HepG2 (cell line): ENCODE measurements at regions not wholly inside any gene's neighbourhood (a gene's known extent, or its start where the extent isn't known, plus 50 kb on each side); places are given as distances from the start of the nearest gene placed in this dataset.

ENCODE experiments used
- ARHGAP35 ChIP-seq: sonication (generic); formaldehyde crosslinking; IDR thresholded peaks from 2 replicates; pipeline ENCODE4 v1.9.0; 2022; ENCODE audit warnings: mild to moderate bottlenecking, inconsistent platforms, moderate library complexity, missing genetic modification reagents, borderline replicate concordance
- CBX1 ChIP-seq: IDR thresholded peaks from one replicate; pipeline ENCODE4 v1.6.1; 2016; ENCODE audit warnings: antibody characterized with exemption, low read depth
- MZF1 ChIP-seq: sonication (generic); formaldehyde crosslinking; IDR thresholded peaks from 2 replicates; pipeline ENCODE4 v1.8.1; 2023; ENCODE audit warnings: mild to moderate bottlenecking, missing genetic modification reagents, borderline replicate concordance
- NPAS2 ChIP-seq: sonication (generic); formaldehyde crosslinking; IDR thresholded peaks from 2 replicates; pipeline ENCODE4 v1.8.0; 2022; ENCODE audit warnings: mild to moderate bottlenecking, missing genetic modification reagents, borderline replicate concordance
- NR2F6 ChIP-seq, 2 experiments: IDR thresholded peaks; 2 replicates each; pipeline ENCODE4 v1.6.1; 2016; ENCODE audit warnings: antibody characterized with exemption in 1 of 2, mild to moderate bottlenecking in 1 of 2
- TCF7 ChIP-seq: sonication (generic); IDR thresholded peaks from 2 replicates; pipeline ENCODE4 v1.6.1; 2016; ENCODE audit warnings: antibody characterized with exemption, low read depth
- ZNF30 ChIP-seq: sonication (generic); formaldehyde crosslinking; IDR thresholded peaks from 2 replicates; pipeline ENCODE4 v1.5.0; 2020; ENCODE audit warnings: mild to moderate bottlenecking, missing genetic modification reagents
- ZNF550 ChIP-seq: sonication (generic); formaldehyde crosslinking; IDR thresholded peaks from 2 replicates; pipeline ENCODE4 v1.4.0; 2020; ENCODE audit warnings: mild to moderate bottlenecking, missing genetic modification reagents, borderline replicate concordance
- ZNF629 ChIP-seq: sonication (generic); formaldehyde crosslinking; conservative IDR thresholded peaks from 2 replicates; pipeline ENCODE4 v1.5.0; 2020; ENCODE audit warnings: missing genetic modification reagents
- TF ChIP-seq, protein P1 (sequence below): IDR thresholded peaks from 2 replicates; pipeline ENCODE4 v1.6.1; 2016; ENCODE audit warnings: low read depth
- TF ChIP-seq, protein P2 (sequence below): sonication (generic); formaldehyde crosslinking; IDR thresholded peaks from 2 replicates; pipeline ENCODE4 v1.4.0; 2020; ENCODE audit warnings: low read depth, mild to moderate bottlenecking, missing genetic modification reagents
- TF ChIP-seq, protein P3 (sequence below): sonication (generic); formaldehyde crosslinking; IDR thresholded peaks from 2 replicates; pipeline ENCODE4 v1.4.0; 2020; ENCODE audit warnings: mild to moderate bottlenecking, missing genetic modification reagents
- TF ChIP-seq, protein P4 (sequence below): sonication (generic); formaldehyde crosslinking; IDR thresholded peaks from 2 replicates; pipeline ENCODE4 v1.5.1; 2020; ENCODE audit warnings: missing genetic modification reagents, mild to moderate bottlenecking, borderline replicate concordance
- TF ChIP-seq, protein P5 (sequence below): sonication (generic); formaldehyde crosslinking; IDR thresholded peaks from 2 replicates; pipeline ENCODE4 v1.5.1; 2020; ENCODE audit warnings: missing genetic modification reagents, mild to moderate bottlenecking, borderline replicate concordance
- TF ChIP-seq, protein P6 (sequence below): sonication (generic); formaldehyde crosslinking; IDR thresholded peaks from 2 replicates; pipeline ENCODE4 v1.4.0; 2020; ENCODE audit warnings: missing genetic modification reagents
- TF ChIP-seq, protein P7 (sequence below): sonication (generic); formaldehyde crosslinking; IDR thresholded peaks from 2 replicates; pipeline ENCODE4 v1.9.0; 2021; ENCODE audit warnings: missing genetic modification reagents, mild to moderate bottlenecking, borderline replicate concordance

DNA sequence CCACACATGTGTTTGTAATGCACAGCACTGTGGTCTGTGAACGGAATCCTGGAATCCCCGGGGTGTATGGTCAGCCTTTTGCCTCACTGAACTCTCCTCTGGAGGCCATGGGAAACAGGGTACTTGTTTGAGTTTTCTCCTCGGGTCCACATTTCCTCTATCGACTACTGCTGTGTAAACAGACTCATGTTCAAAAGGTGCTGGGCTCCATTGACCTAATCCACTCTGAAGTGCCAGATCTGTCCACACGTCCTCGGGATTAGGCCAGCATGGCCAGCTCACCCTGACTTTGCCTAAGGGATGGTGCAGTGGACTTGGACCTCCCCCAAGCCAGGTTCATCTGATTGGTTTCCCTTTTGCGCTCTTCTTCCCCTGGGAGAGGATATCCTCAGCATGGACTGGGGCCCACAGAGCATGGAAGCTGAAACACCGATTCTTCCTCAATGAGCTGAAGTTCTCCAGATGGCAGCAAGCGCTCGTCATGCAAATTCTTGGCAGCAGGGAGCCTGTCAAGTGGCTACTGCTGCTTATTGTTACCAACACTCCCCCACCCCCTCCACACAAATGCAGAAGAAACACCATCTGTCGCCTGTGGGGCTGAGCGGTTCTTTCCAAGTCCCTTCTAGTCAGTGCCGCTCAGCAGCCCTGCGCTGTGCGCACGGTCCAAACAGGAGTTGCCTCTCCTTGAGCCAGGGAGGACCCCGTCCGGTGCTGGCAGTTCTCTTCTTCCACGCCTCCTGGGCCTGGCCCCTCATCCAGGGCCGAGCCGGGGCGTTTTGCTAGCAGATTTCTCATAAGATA lies 292.6 kb upstream of the MARCKS start (continued):
- TF ChIP-seq, protein P1, sequence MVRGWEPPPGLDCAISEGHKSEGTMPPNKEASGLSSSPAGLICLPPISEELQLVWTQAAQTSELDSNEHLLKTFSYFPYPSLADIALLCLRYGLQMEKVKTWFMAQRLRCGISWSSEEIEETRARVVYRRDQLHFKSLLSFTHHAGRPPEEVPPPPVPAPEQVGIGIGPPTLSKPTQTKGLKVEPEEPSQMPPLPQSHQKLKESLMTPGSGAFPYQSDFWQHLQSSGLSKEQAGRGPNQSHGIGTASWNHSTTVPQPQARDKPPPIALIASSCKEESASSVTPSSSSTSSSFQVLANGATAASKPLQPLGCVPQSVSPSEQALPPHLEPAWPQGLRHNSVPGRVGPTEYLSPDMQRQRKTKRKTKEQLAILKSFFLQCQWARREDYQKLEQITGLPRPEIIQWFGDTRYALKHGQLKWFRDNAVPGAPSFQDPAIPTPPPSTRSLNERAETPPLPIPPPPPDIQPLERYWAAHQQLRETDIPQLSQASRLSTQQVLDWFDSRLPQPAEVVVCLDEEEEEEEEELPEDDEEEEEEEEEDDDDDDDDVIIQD (CRISPR knock-in tag): peak; percentile 90; the same call in 1 of the 2 replicates
- no peak for TF ChIP-seq NPAS2 (CRISPR knock-in tag)
- no peak for TF ChIP-seq ARHGAP35
- 0 out of 2 replicates have a peak, but pooled peaks have one; percentile 41 for TF ChIP-seq ZNF629 (CRISPR knock-in tag)
- TF ChIP-seq, protein P2, sequence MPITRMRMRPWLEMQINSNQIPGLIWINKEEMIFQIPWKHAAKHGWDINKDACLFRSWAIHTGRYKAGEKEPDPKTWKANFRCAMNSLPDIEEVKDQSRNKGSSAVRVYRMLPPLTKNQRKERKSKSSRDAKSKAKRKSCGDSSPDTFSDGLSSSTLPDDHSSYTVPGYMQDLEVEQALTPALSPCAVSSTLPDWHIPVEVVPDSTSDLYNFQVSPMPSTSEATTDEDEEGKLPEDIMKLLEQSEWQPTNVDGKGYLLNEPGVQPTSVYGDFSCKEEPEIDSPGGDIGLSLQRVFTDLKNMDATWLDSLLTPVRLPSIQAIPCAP (CRISPR knock-in tag): no peak
- TF ChIP-seq ZNF30 (CRISPR knock-in tag): no peak
- TF ChIP-seq, protein P3, sequence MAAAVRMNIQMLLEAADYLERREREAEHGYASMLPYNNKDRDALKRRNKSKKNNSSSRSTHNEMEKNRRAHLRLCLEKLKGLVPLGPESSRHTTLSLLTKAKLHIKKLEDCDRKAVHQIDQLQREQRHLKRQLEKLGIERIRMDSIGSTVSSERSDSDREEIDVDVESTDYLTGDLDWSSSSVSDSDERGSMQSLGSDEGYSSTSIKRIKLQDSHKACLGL (CRISPR knock-in tag): no peak
- TF ChIP-seq, protein P4, sequence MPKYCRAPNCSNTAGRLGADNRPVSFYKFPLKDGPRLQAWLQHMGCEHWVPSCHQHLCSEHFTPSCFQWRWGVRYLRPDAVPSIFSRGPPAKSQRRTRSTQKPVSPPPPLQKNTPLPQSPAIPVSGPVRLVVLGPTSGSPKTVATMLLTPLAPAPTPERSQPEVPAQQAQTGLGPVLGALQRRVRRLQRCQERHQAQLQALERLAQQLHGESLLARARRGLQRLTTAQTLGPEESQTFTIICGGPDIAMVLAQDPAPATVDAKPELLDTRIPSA (CRISPR knock-in tag): 0 out of 2 replicates have a peak, but pooled peaks have one; percentile 37
- TF ChIP-seq, protein P5, sequence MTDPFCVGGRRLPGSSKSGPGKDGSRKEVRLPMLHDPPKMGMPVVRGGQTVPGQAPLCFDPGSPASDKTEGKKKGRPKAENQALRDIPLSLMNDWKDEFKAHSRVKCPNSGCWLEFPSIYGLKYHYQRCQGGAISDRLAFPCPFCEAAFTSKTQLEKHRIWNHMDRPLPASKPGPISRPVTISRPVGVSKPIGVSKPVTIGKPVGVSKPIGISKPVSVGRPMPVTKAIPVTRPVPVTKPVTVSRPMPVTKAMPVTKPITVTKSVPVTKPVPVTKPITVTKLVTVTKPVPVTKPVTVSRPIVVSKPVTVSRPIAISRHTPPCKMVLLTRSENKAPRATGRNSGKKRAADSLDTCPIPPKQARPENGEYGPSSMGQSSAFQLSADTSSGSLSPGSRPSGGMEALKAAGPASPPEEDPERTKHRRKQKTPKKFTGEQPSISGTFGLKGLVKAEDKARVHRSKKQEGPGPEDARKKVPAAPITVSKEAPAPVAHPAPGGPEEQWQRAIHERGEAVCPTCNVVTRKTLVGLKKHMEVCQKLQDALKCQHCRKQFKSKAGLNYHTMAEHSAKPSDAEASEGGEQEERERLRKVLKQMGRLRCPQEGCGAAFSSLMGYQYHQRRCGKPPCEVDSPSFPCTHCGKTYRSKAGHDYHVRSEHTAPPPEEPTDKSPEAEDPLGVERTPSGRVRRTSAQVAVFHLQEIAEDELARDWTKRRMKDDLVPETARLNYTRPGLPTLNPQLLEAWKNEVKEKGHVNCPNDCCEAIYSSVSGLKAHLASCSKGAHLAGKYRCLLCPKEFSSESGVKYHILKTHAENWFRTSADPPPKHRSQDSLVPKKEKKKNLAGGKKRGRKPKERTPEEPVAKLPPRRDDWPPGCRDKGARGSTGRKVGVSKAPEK: no peak; the same call in 1 of the 2 replicates
- TF ChIP-seq MZF1 (CRISPR knock-in tag): no peak
- TF ChIP-seq CBX1: no peak
- peak; percentile 76 for TF ChIP-seq TCF7
- peak; percentile 54 for TF ChIP-seq NR2F6 (IDR thresholded peaks at IDR 0.05)
- peak; percentile 56; the same call in 1 of the 2 replicates for TF ChIP-seq NR2F6 (CRISPR knock-in tag; IDR thresholded peaks at IDR 0.05)
- TF ChIP-seq, protein P6, sequence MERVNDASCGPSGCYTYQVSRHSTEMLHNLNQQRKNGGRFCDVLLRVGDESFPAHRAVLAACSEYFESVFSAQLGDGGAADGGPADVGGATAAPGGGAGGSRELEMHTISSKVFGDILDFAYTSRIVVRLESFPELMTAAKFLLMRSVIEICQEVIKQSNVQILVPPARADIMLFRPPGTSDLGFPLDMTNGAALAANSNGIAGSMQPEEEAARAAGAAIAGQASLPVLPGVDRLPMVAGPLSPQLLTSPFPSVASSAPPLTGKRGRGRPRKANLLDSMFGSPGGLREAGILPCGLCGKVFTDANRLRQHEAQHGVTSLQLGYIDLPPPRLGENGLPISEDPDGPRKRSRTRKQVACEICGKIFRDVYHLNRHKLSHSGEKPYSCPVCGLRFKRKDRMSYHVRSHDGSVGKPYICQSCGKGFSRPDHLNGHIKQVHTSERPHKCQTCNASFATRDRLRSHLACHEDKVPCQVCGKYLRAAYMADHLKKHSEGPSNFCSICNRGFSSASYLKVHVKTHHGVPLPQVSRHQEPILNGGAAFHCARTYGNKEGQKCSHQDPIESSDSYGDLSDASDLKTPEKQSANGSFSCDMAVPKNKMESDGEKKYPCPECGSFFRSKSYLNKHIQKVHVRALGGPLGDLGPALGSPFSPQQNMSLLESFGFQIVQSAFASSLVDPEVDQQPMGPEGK (CRISPR knock-in tag): peak; percentile 9; the same call in 1 of the 2 replicates
- no peak for TF ChIP-seq ZNF550 (CRISPR knock-in tag)
- TF ChIP-seq, protein P7, sequence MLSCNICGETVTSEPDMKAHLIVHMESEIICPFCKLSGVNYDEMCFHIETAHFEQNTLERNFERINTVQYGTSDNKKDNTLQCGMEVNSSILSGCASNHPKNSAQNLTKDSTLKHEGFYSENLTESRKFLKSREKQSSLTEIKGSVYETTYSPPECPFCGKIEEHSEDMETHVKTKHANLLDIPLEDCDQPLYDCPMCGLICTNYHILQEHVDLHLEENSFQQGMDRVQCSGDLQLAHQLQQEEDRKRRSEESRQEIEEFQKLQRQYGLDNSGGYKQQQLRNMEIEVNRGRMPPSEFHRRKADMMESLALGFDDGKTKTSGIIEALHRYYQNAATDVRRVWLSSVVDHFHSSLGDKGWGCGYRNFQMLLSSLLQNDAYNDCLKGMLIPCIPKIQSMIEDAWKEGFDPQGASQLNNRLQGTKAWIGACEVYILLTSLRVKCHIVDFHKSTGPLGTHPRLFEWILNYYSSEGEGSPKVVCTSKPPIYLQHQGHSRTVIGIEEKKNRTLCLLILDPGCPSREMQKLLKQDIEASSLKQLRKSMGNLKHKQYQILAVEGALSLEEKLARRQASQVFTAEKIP (CRISPR knock-in tag): no peak
